Fibroblast of lung (primary cell): ENCODE measurements at regions not wholly inside any gene's neighbourhood (a gene's known extent, or its start where the extent isn't known, plus 50 kb on each side); places are given as distances from the start of the nearest gene placed in this dataset.
"Not testable (repeated sequence)": the region's sequence is repeated elsewhere in the genome, so short reads cannot be mapped to it uniquely, and the experiment has no call there.

Experiments
- DNase-seq, 2 donors: peaks; one replicate each; pipeline versions ENCODE4 v3.0.0 to v3.0.0-alpha.2; 2010; ENCODE audit warnings: low read depth in 2 of 2
- H2AFZ ChIP-seq: 2 replicates; pipeline ENCODE4 v1.5.1; 2012; ENCODE audit warnings: low read length, control low read depth, inconsistent platforms
- H3K27ac ChIP-seq: 2 replicates; pipeline ENCODE4 v1.5.1; 2011; ENCODE audit warnings: low read length, control low read depth; ENCODE audit not compliant: insufficient read depth
- H3K27me3 ChIP-seq: 2 replicates; pipeline ENCODE4 v1.5.1; 2011; ENCODE audit warnings: mild to moderate bottlenecking, low read length; ENCODE audit not compliant: control insufficient read depth, insufficient read depth
- H3K36me3 ChIP-seq: 2 replicates; pipeline ENCODE4 v1.5.1; 2011; ENCODE audit warnings: low read length; ENCODE audit not compliant: control insufficient read depth, insufficient read depth
- H3K4me1 ChIP-seq: 2 replicates; pipeline ENCODE4 v1.5.1; 2011; ENCODE audit warnings: low read length; ENCODE audit not compliant: control insufficient read depth, insufficient read depth; ENCODE audit errors: extremely low read depth
- H3K4me2 ChIP-seq: 2 replicates; pipeline ENCODE4 v1.5.1; 2011; ENCODE audit warnings: low read length, control low read depth; ENCODE audit not compliant: insufficient read depth; ENCODE audit errors: extremely low read depth
- H3K4me3 ChIP-seq, 4 experiments: fragments of 200-600 bp in 1 of 4; sonication (generic) in 1 of 4; replicated peaks in 1 of 4; 2 replicates each; pipeline ENCODE4 v1.5.1; 2011 to 2016; ENCODE audit warnings: low read length in 4 of 4, low read depth in 3 of 4, mild to moderate bottlenecking in 3 of 4, control low read depth in 2 of 4, inconsistent platforms in 1 of 4, mixed read lengths in 1 of 4; ENCODE audit not compliant: insufficient read depth in 1 of 4; ENCODE audit errors: control extremely low read depth in 1 of 4
- H3K79me2 ChIP-seq: 2 replicates; pipeline ENCODE4 v1.5.1; 2012; ENCODE audit warnings: mild to moderate bottlenecking, low read length, inconsistent platforms; ENCODE audit not compliant: control insufficient read depth, insufficient read depth
- H3K9ac ChIP-seq: 2 replicates; pipeline ENCODE4 v1.5.1; 2011; ENCODE audit warnings: mild to moderate bottlenecking, low read length, control low read depth; ENCODE audit not compliant: insufficient read depth
- H3K9me3 ChIP-seq: 2 replicates; pipeline ENCODE4 v1.5.1; 2012; ENCODE audit warnings: low read depth, low read length; ENCODE audit not compliant: control insufficient read depth, insufficient read depth
- H4K20me1 ChIP-seq: 2 replicates; pipeline ENCODE4 v1.5.1; 2011; ENCODE audit warnings: low read length; ENCODE audit not compliant: control insufficient read depth, insufficient read depth; ENCODE audit errors: extremely low read depth
- EZH2 ChIP-seq: IDR thresholded peaks from 2 replicates; pipeline ENCODE4 v1.5.1; 2012; ENCODE audit warnings: low read length, control low read depth, mild to moderate bottlenecking; ENCODE audit errors: missing control alignments
- TF ChIP-seq, protein P1 (sequence below), 2 donors: IDR thresholded peaks in 1 of 2; conservative IDR thresholded peaks in 1 of 2; 1 replicate in 1 of 2; 2 replicates in 1 of 2; pipeline ENCODE4 v1.5.1; 2011 to 2012; ENCODE audit warnings: low read length in 2 of 2, control low read depth in 1 of 2, inconsistent platforms in 1 of 2, low read depth in 1 of 2, mild to moderate bottlenecking in 1 of 2

GRCh38 chr22:22728382-22728781 lies 84.0 kb downstream of the GGTLC2 start:
- TF ChIP-seq, protein P1, sequence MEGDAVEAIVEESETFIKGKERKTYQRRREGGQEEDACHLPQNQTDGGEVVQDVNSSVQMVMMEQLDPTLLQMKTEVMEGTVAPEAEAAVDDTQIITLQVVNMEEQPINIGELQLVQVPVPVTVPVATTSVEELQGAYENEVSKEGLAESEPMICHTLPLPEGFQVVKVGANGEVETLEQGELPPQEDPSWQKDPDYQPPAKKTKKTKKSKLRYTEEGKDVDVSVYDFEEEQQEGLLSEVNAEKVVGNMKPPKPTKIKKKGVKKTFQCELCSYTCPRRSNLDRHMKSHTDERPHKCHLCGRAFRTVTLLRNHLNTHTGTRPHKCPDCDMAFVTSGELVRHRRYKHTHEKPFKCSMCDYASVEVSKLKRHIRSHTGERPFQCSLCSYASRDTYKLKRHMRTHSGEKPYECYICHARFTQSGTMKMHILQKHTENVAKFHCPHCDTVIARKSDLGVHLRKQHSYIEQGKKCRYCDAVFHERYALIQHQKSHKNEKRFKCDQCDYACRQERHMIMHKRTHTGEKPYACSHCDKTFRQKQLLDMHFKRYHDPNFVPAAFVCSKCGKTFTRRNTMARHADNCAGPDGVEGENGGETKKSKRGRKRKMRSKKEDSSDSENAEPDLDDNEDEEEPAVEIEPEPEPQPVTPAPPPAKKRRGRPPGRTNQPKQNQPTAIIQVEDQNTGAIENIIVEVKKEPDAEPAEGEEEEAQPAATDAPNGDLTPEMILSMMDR (conservative IDR thresholded peaks at IDR 0.05 in 1 of 2, IDR thresholded peaks at IDR 0.05 in 1 of 2; ENCODE audit: low read depth in 1 of 2, low read length in 2 of 2) = no peak
- TF ChIP-seq EZH2 = no peak
- H3K4me3 ChIP-seq = no peak overlapping the region
- H4K20me1 ChIP-seq = no peaks in the 10 kb centered on the region

GRCh38 chr22:22730655-22731373 lies 86.4 kb downstream of the GGTLC2 start:
- DNase-seq = no peak
- Histone ChIP-seq H3K27ac (no peak overlapping the region), H3K9ac (no peak overlapping the region), H3K79me2 (no peaks in the 10 kb centered on the region), H4K20me1 (no peaks in the 10 kb centered on the region), H3K4me3 (no peak overlapping the region), H3K9me3 (no peaks in the 10 kb centered on the region), H3K4me1 (no peaks in the 10 kb centered on the region), H3K27me3 (no peaks in the 10 kb centered on the region), H3K36me3 (no peaks in the 10 kb centered on the region), H3K4me2 (no peak overlapping the region), H2AFZ (no peak overlapping the region)
- TF ChIP-seq, protein P1 (conservative IDR thresholded peaks at IDR 0.05 in 1 of 2, IDR thresholded peaks at IDR 0.05 in 1 of 2; ENCODE audit: low read depth in 1 of 2, low read length in 2 of 2) = no peak
- no peak for TF ChIP-seq EZH2

More at GRCh38 chr22:22728382-22728781, 84.0 kb downstream of the GGTLC2 start:
- Histone ChIP-seq H2AFZ (no peak overlapping the region), H3K9me3 (no peaks in the 10 kb centered on the region), H3K4me2 (no peak overlapping the region), H3K79me2 (no peaks in the 10 kb centered on the region), H3K9ac (no peak overlapping the region), H3K36me3 (no peaks in the 10 kb centered on the region), H3K4me1 (no peaks in the 10 kb centered on the region), H3K27ac (no peak overlapping the region), H3K27me3 (no peaks in the 10 kb centered on the region)
- DNase-seq = no peak

- H4K20me1 ChIP-seq = no peaks in the 10 kb centered on the region
- no peaks in the 10 kb centered on the region for H3K9me3 ChIP-seq
- TF ChIP-seq, protein P1 (conservative IDR thresholded peaks at IDR 0.05 in 1 of 2, IDR thresholded peaks at IDR 0.05 in 1 of 2; ENCODE audit: low read depth in 1 of 2, low read length in 2 of 2) = no peak
- TF ChIP-seq EZH2 = no peak
- H3K36me3 ChIP-seq = no peaks in the 10 kb centered on the region
- H3K79me2 ChIP-seq = no peaks in the 10 kb centered on the region
- no peak overlapping the region for H2AFZ ChIP-seq
- H3K9ac ChIP-seq = no peak overlapping the region
- no peak overlapping the region for H3K4me3 ChIP-seq
- no peak for DNase-seq
- no peak overlapping the region for H3K27ac ChIP-seq
- no peaks in the 10 kb centered on the region for H3K4me1 ChIP-seq
- H3K4me2 ChIP-seq = no peak overlapping the region
- no peaks in the 10 kb centered on the region for H3K27me3 ChIP-seq
Observed at GRCh38 chr22:22731374-22731676, 86.9 kb downstream of the GGTLC2 start.

GRCh38 chr22:22733006-22733405 lies 88.6 kb downstream of the GGTLC2 start:
- not testable (repeated sequence) for H4K20me1 ChIP-seq, H3K9ac ChIP-seq, H3K9me3 ChIP-seq, H3K27ac ChIP-seq, H2AFZ ChIP-seq, H3K79me2 ChIP-seq, H3K27me3 ChIP-seq, H3K4me2 ChIP-seq, DNase-seq, H3K4me3 ChIP-seq, H3K36me3 ChIP-seq, H3K4me1 ChIP-seq
